ENCODE measurements at regions not wholly inside any gene's neighbourhood (a gene's known extent, or its start where the extent isn't known, plus 50 kb on each side); places are given as distances from the start of the nearest gene placed in this dataset.

DNA sequence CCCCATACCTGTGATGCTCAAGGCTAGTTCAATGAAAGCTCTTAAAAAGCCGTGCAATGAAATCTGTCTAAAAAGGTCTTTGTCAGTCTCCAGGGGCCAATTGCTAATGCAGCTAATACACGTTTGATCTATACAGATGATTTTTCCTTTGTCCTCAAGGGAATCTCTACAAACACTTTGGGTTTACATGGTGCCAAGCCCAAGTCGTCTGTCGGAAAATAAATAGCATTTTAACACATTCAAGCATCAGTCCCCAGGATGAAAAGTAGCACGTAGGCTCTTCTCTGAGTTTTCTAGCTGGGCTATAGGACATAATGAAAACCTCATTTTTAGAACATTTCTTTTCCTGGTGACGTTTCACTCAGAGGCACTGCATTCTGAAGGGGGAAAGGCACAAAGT, 477.4 kb upstream of the WWC1 start:
- H3K9me3 Mint-ChIP-seq (ENCODE audit: low read depth), result no peaks in the 10 kb centered on the region
- H3K27ac Mint-ChIP-seq (ENCODE audit: unreplicated experiment), result peak overlapping the region; percentile 79
- peaks cover 59% of the 10 kb centered on the region for H3K4me1 Mint-ChIP-seq (ENCODE audit: low read depth)
- no peaks in the 10 kb centered on the region for H3K27me3 Mint-ChIP-seq (ENCODE audit: low read depth)
- no peak for TF ChIP-seq CTCF (IDR thresholded peaks at IDR 0.05)
- H3K4me3 Mint-ChIP-seq (ENCODE audit: unreplicated experiment), result no peak overlapping the region
- DNase-seq (ENCODE audit: low spot score), result no peak
- no peaks in the 10 kb centered on the region for H3K36me3 Mint-ChIP-seq (ENCODE audit: low read depth)

- TF ChIP-seq CTCF (IDR thresholded peaks at IDR 0.05), result no peak
- Mint-ChIP-seq H3K27me3 (ENCODE audit: low read depth) (no peaks in the 10 kb centered on the region), H3K4me1 (ENCODE audit: low read depth) (peaks cover 60% of the 10 kb centered on the region), H3K9me3 (ENCODE audit: low read depth) (no peaks in the 10 kb centered on the region), H3K36me3 (ENCODE audit: low read depth) (no peaks in the 10 kb centered on the region), H3K4me3 (ENCODE audit: unreplicated experiment) (no peak overlapping the region), H3K27ac (ENCODE audit: unreplicated experiment) (peak overlapping the region; percentile 86)
- no peak for DNase-seq (ENCODE audit: low spot score)
These were observed 476.6 kb upstream of the WWC1 start for GRCh38 chr5:167814828-167815227.

- Mint-ChIP-seq H3K4me1 (ENCODE audit: low read depth) (peaks cover 75% of the 10 kb centered on the region), H3K4me3 (ENCODE audit: unreplicated experiment) (no peak overlapping the region), H3K27me3 (ENCODE audit: low read depth) (no peaks in the 10 kb centered on the region), H3K36me3 (ENCODE audit: low read depth) (no peaks in the 10 kb centered on the region), H3K27ac (ENCODE audit: unreplicated experiment) (no peak overlapping the region), H3K9me3 (ENCODE audit: low read depth) (no peaks in the 10 kb centered on the region)
- TF ChIP-seq CTCF (IDR thresholded peaks at IDR 0.05), result no peak
- no peak for DNase-seq (ENCODE audit: low spot score)
These were observed 475.1 kb upstream of the WWC1 start for GRCh38 chr5:167816354-167816753.

GRCh38 chr5:167816864-167817263, 474.6 kb upstream of the WWC1 start:
- Mint-ChIP-seq H3K9me3 (ENCODE audit: low read depth) (no peaks in the 10 kb centered on the region), H3K27me3 (ENCODE audit: low read depth) (no peaks in the 10 kb centered on the region), H3K4me3 (ENCODE audit: unreplicated experiment) (no peak overlapping the region), H3K36me3 (ENCODE audit: low read depth) (no peaks in the 10 kb centered on the region), H3K27ac (ENCODE audit: unreplicated experiment) (no peak overlapping the region), H3K4me1 (ENCODE audit: low read depth) (peaks cover 76% of the 10 kb centered on the region)
- no peak for TF ChIP-seq CTCF (IDR thresholded peaks at IDR 0.05)
- no peak for DNase-seq (ENCODE audit: low spot score)

- H3K36me3 Mint-ChIP-seq (ENCODE audit: low read depth), result no peaks in the 10 kb centered on the region
- DNase-seq (ENCODE audit: low spot score), result no peak
- no peak overlapping the region for H3K27ac Mint-ChIP-seq (ENCODE audit: unreplicated experiment)
- no peaks in the 10 kb centered on the region for H3K27me3 Mint-ChIP-seq (ENCODE audit: low read depth)
- H3K9me3 Mint-ChIP-seq (ENCODE audit: low read depth), result peaks cover 4% of the 10 kb centered on the region
- peaks cover 64% of the 10 kb centered on the region for H3K4me1 Mint-ChIP-seq (ENCODE audit: low read depth)
- TF ChIP-seq CTCF (IDR thresholded peaks at IDR 0.05), result no peak
- no peak overlapping the region for H3K4me3 Mint-ChIP-seq (ENCODE audit: unreplicated experiment)
These were observed 472.0 kb upstream of the WWC1 start for GRCh38 chr5:167819406-167819805.
